ENCODE measurements at regions not wholly inside any gene's neighbourhood (a gene's known extent, or its start where the extent isn't known, plus 50 kb on each side); places are given as distances from the start of the nearest gene placed in this dataset.
"Not testable (repeated sequence)": the region's sequence is repeated elsewhere in the genome, so short reads cannot be mapped to it uniquely, and the experiment has no call there.

DNA sequence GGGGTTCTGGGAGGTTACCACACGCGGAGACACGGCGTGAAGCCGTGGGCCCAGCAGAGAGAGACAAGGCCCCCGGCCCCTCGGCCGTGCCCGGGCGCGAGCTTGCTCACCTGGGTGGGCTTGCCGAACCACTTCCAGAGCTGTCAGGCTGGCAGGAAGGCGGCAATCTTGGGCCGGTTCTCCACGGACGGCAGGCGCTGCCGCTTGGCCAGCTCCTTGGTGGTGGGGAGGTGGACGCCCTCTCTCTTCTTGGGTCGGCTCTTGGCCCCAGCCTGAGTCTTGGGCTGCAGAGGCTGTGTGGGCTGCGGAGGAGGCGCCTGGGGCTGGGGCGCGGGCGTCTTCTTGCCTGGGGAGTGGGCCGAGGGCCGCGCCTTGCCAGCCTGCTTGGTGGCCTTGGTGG is 426.5 kb upstream of the ZNF722 start:
- H3K4me1 ChIP-seq; DNase-seq (ENCODE audit: low spot score in 2 of 2); H3K27me3 ChIP-seq; H3K27ac ChIP-seq; H3K4me3 ChIP-seq; H3K36me3 ChIP-seq: not testable (repeated sequence)
- peaks cover 0 to 77% (median 2%) of the 10 kb centered on the region in 4 donors for H3K9me3 ChIP-seq
- WGBS, 2 donors, result 93 to 94% methylated on average over 26 to 28 of the region's 28 CpGs

- DNase-seq (ENCODE audit: low spot score in 2 of 2); H3K4me1 ChIP-seq; H3K27ac ChIP-seq; H3K4me3 ChIP-seq; H3K36me3 ChIP-seq; H3K27me3 ChIP-seq: not testable (repeated sequence)
- peaks cover 0 to 77% (median 2%) of the 10 kb centered on the region in 4 donors for H3K9me3 ChIP-seq
- whole genome bisulfite sequencing, 2 donors, result 91 to 92% methylated on average over 22 to 23 of the region's 23 CpGs
Observed at GRCh38 chr7:63572956-63573355, 425.7 kb upstream of the ZNF722 start.

DNA sequence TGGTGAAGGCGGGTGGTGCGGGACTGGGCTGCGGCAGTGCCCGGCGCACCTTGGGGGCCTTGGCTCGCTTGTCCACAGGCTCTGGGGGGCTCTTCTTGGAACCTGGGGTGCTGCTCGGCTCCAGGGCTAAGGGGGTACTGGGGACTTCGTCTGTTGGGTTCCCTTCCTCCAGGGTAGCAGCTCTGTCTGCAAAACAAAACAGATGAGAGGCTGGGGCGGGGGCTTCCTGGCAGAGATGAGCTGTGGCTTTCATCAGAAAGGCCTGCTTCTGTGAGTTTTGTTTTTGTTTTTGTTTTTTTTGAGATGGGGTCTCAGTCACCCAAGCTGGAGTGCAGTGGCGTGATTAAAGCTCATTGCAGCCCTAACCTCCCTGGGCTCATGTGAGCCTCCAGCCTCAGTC is 425.2 kb upstream of the ZNF722 start:
- peaks cover 0 to 78% (median 3%) of the 10 kb centered on the region in 4 donors for H3K9me3 ChIP-seq
- H3K4me3 ChIP-seq; H3K4me1 ChIP-seq; H3K36me3 ChIP-seq; DNase-seq (ENCODE audit: low spot score in 2 of 2); H3K27me3 ChIP-seq; H3K27ac ChIP-seq: not testable (repeated sequence)
- 61 to 74% methylated on average over 5 of the region's 10 CpGs for WGBS, 2 donors

- H3K4me3 ChIP-seq; H3K27me3 ChIP-seq; DNase-seq (ENCODE audit: low spot score in 2 of 2); H3K36me3 ChIP-seq; H3K4me1 ChIP-seq; H3K27ac ChIP-seq: not testable (repeated sequence)
- peaks cover 0 to 78% (median 3%) of the 10 kb centered on the region in 4 donors for H3K9me3 ChIP-seq
- 80% methylated on average over 10 of the region's 10 CpGs for WGBS, 2 donors
Observed at GRCh38 chr7:63576421-63576820, 422.2 kb upstream of the ZNF722 start.

DNA sequence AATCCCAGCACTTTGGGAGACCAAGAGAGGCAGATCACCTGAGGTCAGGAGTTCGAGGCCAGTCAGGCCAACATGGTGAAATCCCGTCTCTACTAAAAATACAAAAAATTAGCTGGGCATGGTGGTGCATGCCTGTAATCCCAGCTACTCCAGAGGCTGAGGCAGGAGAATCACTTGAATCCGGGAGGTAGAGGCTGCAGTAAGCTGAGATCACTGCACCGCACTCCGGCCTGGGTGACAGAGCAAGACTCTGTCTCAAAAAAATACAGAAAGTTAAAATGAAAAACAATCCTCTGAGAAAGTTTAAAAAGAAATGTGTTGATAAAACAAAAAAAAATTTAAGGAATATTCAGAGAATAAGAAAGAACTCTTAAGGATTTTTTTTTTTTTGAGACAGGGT is 421.6 kb upstream of the ZNF722 start:
- H3K9me3 ChIP-seq, result peaks cover 0 to 75% (median 3%) of the 10 kb centered on the region in 4 donors
- not testable (repeated sequence) for DNase-seq (ENCODE audit: low spot score in 2 of 2); H3K4me3 ChIP-seq; H3K27me3 ChIP-seq; H3K4me1 ChIP-seq; H3K36me3 ChIP-seq; H3K27ac ChIP-seq
- WGBS, 2 donors, result 80% methylated on average over 5 of the region's 5 CpGs

DNA sequence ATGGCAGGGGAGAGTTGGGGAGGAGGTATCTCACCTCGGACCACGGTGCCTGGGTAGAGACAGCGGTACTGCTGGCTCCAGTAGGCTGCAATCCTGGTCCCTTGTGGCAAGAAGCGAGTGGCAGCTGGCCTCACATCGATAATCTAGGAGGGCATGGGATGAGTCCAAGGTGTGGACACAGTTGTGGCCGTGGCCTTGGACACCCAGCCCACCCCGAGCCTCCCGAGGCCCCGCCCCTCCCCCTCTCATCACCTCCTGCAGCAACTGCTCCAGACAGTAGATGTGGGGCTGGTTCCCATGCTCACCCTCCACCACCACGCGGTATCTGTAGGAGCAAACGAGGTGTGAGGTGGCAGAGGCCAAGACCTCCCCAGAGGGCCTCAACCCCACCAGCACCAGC is 418.6 kb upstream of the ZNF722 start:
- H3K4me1 ChIP-seq; H3K36me3 ChIP-seq; DNase-seq (ENCODE audit: low spot score in 2 of 2); H3K4me3 ChIP-seq; H3K27me3 ChIP-seq; H3K27ac ChIP-seq: not testable (repeated sequence)
- H3K9me3 ChIP-seq, result peaks cover 0 to 55% (median 3%) of the 10 kb centered on the region in 4 donors
- 77 to 83% methylated on average over 9 to 11 of the region's 12 CpGs for WGBS, 2 donors

DNA sequence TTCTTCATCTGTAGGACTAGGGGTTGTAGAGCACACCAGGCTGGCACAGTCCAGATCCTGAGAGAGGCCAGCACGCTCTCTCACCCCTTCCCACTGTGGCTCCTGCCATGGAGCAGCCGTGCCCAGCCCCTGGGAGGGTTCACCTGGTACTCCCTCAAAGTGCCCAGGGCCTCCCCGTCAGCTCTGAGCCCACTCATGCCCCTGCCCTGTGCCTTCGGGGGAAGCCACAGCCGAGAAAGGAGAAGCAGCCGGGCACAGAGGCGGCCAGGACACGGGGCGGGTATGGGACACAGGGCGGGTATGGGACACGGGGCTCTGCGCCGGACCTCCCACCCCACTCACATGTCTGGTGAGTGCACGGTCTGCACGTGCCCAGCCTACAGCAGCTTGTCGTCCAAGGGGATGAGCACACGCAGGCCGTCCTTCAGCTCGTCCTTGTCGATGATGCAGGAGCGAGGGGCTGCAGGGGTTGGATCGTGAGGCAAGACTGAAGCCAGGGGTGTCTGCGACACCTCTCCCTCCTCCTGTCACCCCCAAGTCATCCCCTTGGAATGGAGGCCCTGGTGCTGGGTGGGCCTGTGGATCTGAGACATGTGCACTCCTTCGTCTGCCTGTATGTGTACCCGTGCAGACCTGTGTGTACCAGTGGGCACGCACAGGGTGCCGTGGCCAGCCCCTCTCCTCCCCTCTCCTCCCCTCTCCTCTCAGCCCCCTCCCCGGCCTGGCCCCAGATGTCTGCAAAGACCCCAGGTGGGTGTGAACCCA is 417.9 kb upstream of the ZNF722 start:
- H3K4me1 ChIP-seq; H3K4me3 ChIP-seq; DNase-seq (ENCODE audit: low spot score in 2 of 2); H3K27me3 ChIP-seq; H3K36me3 ChIP-seq; H3K27ac ChIP-seq: not testable (repeated sequence)
- WGBS, 2 donors, result 87 to 91% methylated on average over 23 to 27 of the region's 28 CpGs
- H3K9me3 ChIP-seq, result peaks cover 0 to 50% (median 3%) of the 10 kb centered on the region in 4 donors

DNA sequence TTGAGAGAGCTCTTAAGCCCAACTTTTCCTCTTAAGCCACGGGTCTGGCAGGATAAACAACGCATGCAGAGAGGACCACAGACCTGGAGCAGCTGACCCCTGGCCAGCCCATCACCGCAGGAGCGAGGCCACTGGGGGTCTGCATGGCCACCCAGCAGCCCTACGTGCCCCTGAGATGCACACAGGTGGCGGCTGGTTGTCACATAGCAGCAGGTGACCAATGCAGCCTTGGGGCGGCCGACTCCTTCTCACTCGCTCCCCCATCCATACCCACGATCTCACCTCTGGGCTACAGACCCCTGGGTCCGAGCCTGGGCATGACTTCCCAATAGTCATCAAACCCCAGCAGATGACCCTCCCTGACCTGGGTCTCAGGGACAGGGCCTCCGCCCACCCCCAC is 415.9 kb upstream of the ZNF722 start:
- H3K27ac ChIP-seq; DNase-seq (ENCODE audit: low spot score in 2 of 2); H3K4me1 ChIP-seq; H3K27me3 ChIP-seq; H3K4me3 ChIP-seq; H3K36me3 ChIP-seq: not testable (repeated sequence)
- 85 to 86% methylated on average over 8 to 12 of the region's 12 CpGs for WGBS, 2 donors
- peaks cover 0 to 32% (median 3%) of the 10 kb centered on the region in 4 donors for H3K9me3 ChIP-seq

GRCh38 chr7:63587151-63587853 is 411.3 kb upstream of the ZNF722 start:
- H3K27me3 ChIP-seq; DNase-seq (ENCODE audit: low spot score in 2 of 2); H3K9me3 ChIP-seq; H3K27ac ChIP-seq; H3K4me3 ChIP-seq; H3K36me3 ChIP-seq; H3K4me1 ChIP-seq: not testable (repeated sequence)
- WGBS, 2 donors, result 74 to 83% methylated on average over 3 of the region's 11 CpGs

DNA sequence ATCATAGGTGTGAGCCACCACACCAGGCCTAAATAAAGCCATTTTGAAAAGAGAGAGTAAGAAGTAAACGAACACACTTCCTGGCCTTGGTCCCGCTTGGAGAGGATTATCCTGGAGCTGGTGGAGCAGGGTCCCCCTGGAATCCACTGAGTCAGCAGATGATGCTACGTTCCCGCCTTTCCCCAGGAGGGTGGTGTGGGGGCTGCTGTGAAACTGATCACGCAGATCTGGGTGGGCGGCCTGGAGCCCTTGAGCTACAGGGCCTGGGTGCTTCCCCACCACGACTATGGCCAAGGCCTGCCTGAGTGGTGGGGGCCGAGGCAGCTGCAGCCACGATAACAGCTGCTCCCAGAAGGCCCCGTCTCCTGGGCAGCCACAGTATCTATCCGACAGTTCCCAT is 407.4 kb upstream of the ZNF722 start:
- WGBS, 2 donors, result no CpG with 5 or more reads among the region's 11 CpGs
- H3K4me1 ChIP-seq; H3K36me3 ChIP-seq; H3K4me3 ChIP-seq; H3K27me3 ChIP-seq; H3K9me3 ChIP-seq; H3K27ac ChIP-seq; DNase-seq (ENCODE audit: low spot score in 2 of 2): not testable (repeated sequence)

- H3K36me3 ChIP-seq; H3K9me3 ChIP-seq; H3K4me3 ChIP-seq; H3K27me3 ChIP-seq; DNase-seq (ENCODE audit: low spot score in 2 of 2); H3K4me1 ChIP-seq; H3K27ac ChIP-seq: not testable (repeated sequence)
- no CpG with 5 or more reads among the region's 4 CpGs for WGBS, 2 donors
Observed at GRCh38 chr7:63603812-63604211, 394.8 kb upstream of the ZNF722 start.

- 80% methylated on average over 3 of the region's 8 CpGs; no CpG with 5 or more reads in 1 of the 2 donors for WGBS, 2 donors
- H3K27me3 ChIP-seq; DNase-seq (ENCODE audit: low spot score in 2 of 2): not testable (repeated sequence)
Observed at GRCh38 chr7:63604853-63605252, 393.8 kb upstream of the ZNF722 start.

DNA sequence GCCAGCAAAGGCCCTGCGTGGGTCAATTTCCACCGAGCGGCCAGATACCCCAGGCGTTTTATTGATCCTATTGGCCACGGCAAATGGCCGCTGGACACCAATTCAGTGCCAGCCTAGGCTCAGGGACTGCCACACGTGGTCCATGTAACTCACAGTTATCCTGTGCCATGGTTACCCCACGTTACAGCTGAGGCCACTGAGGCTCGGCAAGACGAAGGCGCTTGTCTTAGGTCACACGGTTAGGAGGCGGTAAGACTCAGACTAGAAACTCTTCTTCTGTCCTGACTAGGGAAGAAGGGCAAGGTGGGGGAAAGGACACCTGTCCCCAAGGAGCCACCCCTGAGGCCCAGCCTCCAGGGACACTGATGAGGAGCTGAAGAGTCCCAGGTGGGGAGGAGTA is 381.1 kb upstream of the ZNF722 start:
- DNase-seq (ENCODE audit: low spot score in 2 of 2); H3K27me3 ChIP-seq; H3K9me3 ChIP-seq; H3K4me1 ChIP-seq; H3K27ac ChIP-seq; H3K4me3 ChIP-seq; H3K36me3 ChIP-seq: not testable (repeated sequence)
- WGBS, 2 donors, result 73 to 87% methylated on average over 7 of the region's 13 CpGs

More at GRCh38 chr7:63604853-63605252, 393.8 kb upstream of the ZNF722 start:
- H3K27ac ChIP-seq, H3K9me3 ChIP-seq, H3K4me3 ChIP-seq, H3K4me1 ChIP-seq, H3K36me3 ChIP-seq: not testable (repeated sequence)

All from tibial nerve (tissue), 4 donors.